ENCODE measurements at regions not wholly inside any gene's neighbourhood (a gene's known extent, or its start where the extent isn't known, plus 50 kb on each side); places are given as distances from the start of the nearest gene placed in this dataset.

- no peak overlapping the region for H2AFZ ChIP-seq (ENCODE audit: low read length)
- DNase-seq (ENCODE audit: low spot score) = no peak
- CTCF ChIA-PET (ENCODE audit: unreplicated experiment) = no interaction called here
Observed at GRCh38 chr4:30837131-30837539, 117.0 kb downstream of the PCDH7 start.

GRCh38 chr4:30837861-30838260 is 117.7 kb downstream of the PCDH7 start:
- Histone ChIP-seq H3K4me3 (ENCODE audit: low read depth, low read length, poor library complexity, severe bottlenecking) (no peak overlapping the region), H3K27ac (ENCODE audit: low read depth, low read length, poor library complexity, severe bottlenecking) (no peak overlapping the region), H3K9me2 (ENCODE audit: insufficient read depth, low read length) (no peaks in the 10 kb centered on the region), H4K20me1 (ENCODE audit: insufficient read depth, low read length) (no peaks in the 10 kb centered on the region), H3K4me2 (ENCODE audit: low read length) (no peak overlapping the region), H3K79me2 (ENCODE audit: insufficient read depth, low read depth, low read length) (no peaks in the 10 kb centered on the region), H2AFZ (ENCODE audit: low read length) (no peak overlapping the region), H3K36me3 (ENCODE audit: insufficient read depth, low read length) (no peaks in the 10 kb centered on the region), H3K9me3 (ENCODE audit: low read length) (no peaks in the 10 kb centered on the region), H3K4me1 (ENCODE audit: insufficient read depth, low read length, poor library complexity, severe bottlenecking) (no peaks in the 10 kb centered on the region)
- intact Hi-C loops (cut with micrococcal nuclease; ENCODE audit: unreplicated experiment) = no loop called here
- BruUV-seq (replicated peaks) = no TSS peak
- no peak for DNase-seq (ENCODE audit: low spot score)
- TF ChIP-seq CTCF (conservative IDR thresholded peaks at IDR 0.05; ENCODE audit: low read length) = no peak
- TF ChIP-seq EZH2phosphoT487 (IDR thresholded peaks at IDR 0.05; ENCODE audit: borderline replicate concordance, low read depth, low read length) = no peak
- ChIA-PET POLR2A (no interaction called here), CTCF (ENCODE audit: unreplicated experiment) (no interaction called here)

More at GRCh38 chr4:30837131-30837539, 117.0 kb downstream of the PCDH7 start:
- intact Hi-C loops (cut with micrococcal nuclease; ENCODE audit: unreplicated experiment) = no loop called here
- no peak overlapping the region for H3K4me3 ChIP-seq (ENCODE audit: low read depth, low read length, poor library complexity, severe bottlenecking)
- no peak overlapping the region for H3K4me2 ChIP-seq (ENCODE audit: low read length)
- H3K36me3 ChIP-seq (ENCODE audit: insufficient read depth, low read length) = no peaks in the 10 kb centered on the region
- no peak overlapping the region for H3K27ac ChIP-seq (ENCODE audit: low read depth, low read length, poor library complexity, severe bottlenecking)
- H4K20me1 ChIP-seq (ENCODE audit: insufficient read depth, low read length) = no peaks in the 10 kb centered on the region
- H3K9me2 ChIP-seq (ENCODE audit: insufficient read depth, low read length) = no peaks in the 10 kb centered on the region
- TF ChIP-seq CTCF (conservative IDR thresholded peaks at IDR 0.05; ENCODE audit: low read length) (no peak), EZH2phosphoT487 (IDR thresholded peaks at IDR 0.05; ENCODE audit: borderline replicate concordance, low read depth, low read length) (no peak)
- POLR2A ChIA-PET = no interaction called here
- no peaks in the 10 kb centered on the region for H3K79me2 ChIP-seq (ENCODE audit: insufficient read depth, low read depth, low read length)
- H3K4me1 ChIP-seq (ENCODE audit: insufficient read depth, low read length, poor library complexity, severe bottlenecking) = no peaks in the 10 kb centered on the region
- BruUV-seq (replicated peaks) = no TSS peak
- H3K9me3 ChIP-seq (ENCODE audit: low read length) = no peaks in the 10 kb centered on the region

GRCh38 chr4:30838331-30838730 is 118.2 kb downstream of the PCDH7 start:
- no peak for DNase-seq (ENCODE audit: low spot score)
- Histone ChIP-seq H3K9me3 (ENCODE audit: low read length) (no peaks in the 10 kb centered on the region), H3K27ac (ENCODE audit: low read depth, low read length, poor library complexity, severe bottlenecking) (no peak overlapping the region), H3K36me3 (ENCODE audit: insufficient read depth, low read length) (no peaks in the 10 kb centered on the region), H4K20me1 (ENCODE audit: insufficient read depth, low read length) (no peaks in the 10 kb centered on the region), H3K4me3 (ENCODE audit: low read depth, low read length, poor library complexity, severe bottlenecking) (no peak overlapping the region), H3K4me2 (ENCODE audit: low read length) (no peak overlapping the region), H3K4me1 (ENCODE audit: insufficient read depth, low read length, poor library complexity, severe bottlenecking) (no peaks in the 10 kb centered on the region), H3K79me2 (ENCODE audit: insufficient read depth, low read depth, low read length) (no peaks in the 10 kb centered on the region), H3K9me2 (ENCODE audit: insufficient read depth, low read length) (no peaks in the 10 kb centered on the region), H2AFZ (ENCODE audit: low read length) (no peak overlapping the region)
- intact Hi-C loops (cut with micrococcal nuclease; ENCODE audit: unreplicated experiment) = no loop called here
- no TSS peak for BruUV-seq (replicated peaks)
- no peak for TF ChIP-seq EZH2phosphoT487 (IDR thresholded peaks at IDR 0.05; ENCODE audit: borderline replicate concordance, low read depth, low read length)
- no peak for TF ChIP-seq CTCF (conservative IDR thresholded peaks at IDR 0.05; ENCODE audit: low read length)
- POLR2A ChIA-PET = interaction anchor here (0.7 kb wide), 1 partner anchor 491 kb away, joined by 3 read pairs; no protein-coding TSS in a partner anchor
- CTCF ChIA-PET (ENCODE audit: unreplicated experiment) = no interaction called here
